Left lung (tissue), 4 donors: ENCODE measurements at regions not wholly inside any gene's neighbourhood (a gene's known extent, or its start where the extent isn't known, plus 50 kb on each side); places are given as distances from the start of the nearest gene placed in this dataset.
A peak's percentile ranks its signal among the peaks of the same experiment; 100 is the strongest.
"Not testable (repeated sequence)": the region's sequence is repeated elsewhere in the genome, so short reads cannot be mapped to it uniquely, and the experiment has no call there.

ENCODE experiments used
- ATAC-seq: fragments of 200-7000 bp; cut with Tn5 transposase; one replicate; pipeline ENCODE4 v1.9.1; 2020; ENCODE audit warnings: moderate library complexity
- DNase-seq, 4 donors: peaks; one replicate each; pipeline ENCODE4 v3.0.0-alpha.2; 2013 to 2020
- H3K27ac ChIP-seq, 2 donors: fragments of 200-600 bp; sonication (generic) in 1 of 2; one replicate each; pipeline versions ENCODE4 v1.5.0 to v1.8.0; 2020 to 2021
- H3K27me3 ChIP-seq, 2 donors: fragments of 200-600 bp; sonication (generic) in 1 of 2; one replicate each; pipeline versions ENCODE4 v1.5.0 to v1.8.0; 2020 to 2021
- H3K36me3 ChIP-seq, 2 donors: fragments of 200-600 bp; sonication (generic) in 1 of 2; one replicate each; pipeline versions ENCODE4 v1.5.0 to v1.8.0; 2020 to 2021
- H3K4me1 ChIP-seq, 2 donors: fragments of 200-600 bp; one replicate each; pipeline ENCODE4 v1.8.0; 2021
- H3K4me3 ChIP-seq, 2 donors: fragments of 200-600 bp; sonication (generic) in 1 of 2; one replicate each; pipeline versions ENCODE4 v1.5.0 to v1.8.0; 2020 to 2021; ENCODE audit warnings: mild to moderate bottlenecking in 1 of 2
- H3K9me3 ChIP-seq, 2 donors: fragments of 200-600 bp; sonication (generic) in 1 of 2; one replicate each; pipeline versions ENCODE4 v1.5.0 to v1.8.0; 2020 to 2021
- CTCF ChIP-seq, 2 donors: fragments of 200-600 bp; sonication (generic) in 1 of 2; IDR thresholded peaks; one replicate each; pipeline versions ENCODE4 v1.5.0 to v1.8.0; 2021; ENCODE audit warnings: antibody characterized with exemption in 2 of 2
- intact Hi-C, 2 donors: fragments of 100-400 bp; cut with DNase I; formaldehyde crosslinking; loops; one replicate each; pipeline versions ENCODE4 v1.11.2 to v1.14.2; 2022
- donor health status: DM: no; HTN: yes; CAD: no.
- donor health status: DM: no; HTN: no; CAD: no.

- Histone ChIP-seq H3K4me1 (no peaks in the 10 kb centered on the region), H3K27ac (no peak overlapping the region), H3K27me3 (peaks cover 0 to 9% of the 10 kb centered on the region in 2 donors), H3K36me3 (no peaks in the 10 kb centered on the region), H3K9me3 (no peaks in the 10 kb centered on the region), H3K4me3 (no peak overlapping the region)
- no peak for ATAC-seq
- TF ChIP-seq CTCF (IDR thresholded peaks at IDR 0.05), result no peak
- peak in 2 of 4 donors; percentile 27 to 39 for DNase-seq
- intact Hi-C loops, result no loop called here
These were observed 66.8 kb upstream of the KBTBD8 start for GRCh38 chr3:66931291-66931690.

GRCh38 chr3:66931699-66932098, 66.4 kb upstream of the KBTBD8 start:
- Histone ChIP-seq H3K36me3 (no peaks in the 10 kb centered on the region), H3K4me1 (no peaks in the 10 kb centered on the region)
- ATAC-seq, result no peak

GRCh38 chr3:66933233-66933632, 64.9 kb upstream of the KBTBD8 start:
- TF ChIP-seq CTCF (IDR thresholded peaks at IDR 0.05), result no peak
- no peak overlapping the region for H3K27ac ChIP-seq
- H3K9me3 ChIP-seq, result no peaks in the 10 kb centered on the region
- H3K36me3 ChIP-seq, result no peaks in the 10 kb centered on the region
- H3K4me3 ChIP-seq, result no peak overlapping the region
- H3K4me1 ChIP-seq, result no peaks in the 10 kb centered on the region
- H3K27me3 ChIP-seq, result peaks cover 0 to 9% of the 10 kb centered on the region in 2 donors
- ATAC-seq (no peak), DNase-seq (no peak)
- intact Hi-C loops, result no loop called here

More at GRCh38 chr3:66931699-66932098, 66.4 kb upstream of the KBTBD8 start:
- H3K4me3 ChIP-seq, result no peak overlapping the region
- TF ChIP-seq CTCF (IDR thresholded peaks at IDR 0.05), result no peak
- intact Hi-C loops, result no loop called here
- H3K27ac ChIP-seq, result no peak overlapping the region
- peaks cover 0 to 9% of the 10 kb centered on the region in 2 donors for H3K27me3 ChIP-seq
- H3K9me3 ChIP-seq, result no peaks in the 10 kb centered on the region
- no peak for DNase-seq

GRCh38 chr3:66934041-66934440, 64.1 kb upstream of the KBTBD8 start:
- Histone ChIP-seq H3K36me3 (no peaks in the 10 kb centered on the region), H3K27me3 (peaks cover 0 to 9% of the 10 kb centered on the region in 2 donors), H3K9me3 (no peaks in the 10 kb centered on the region), H3K27ac (no peak overlapping the region), H3K4me1 (no peaks in the 10 kb centered on the region), H3K4me3 (no peak overlapping the region)
- no peak for TF ChIP-seq CTCF (IDR thresholded peaks at IDR 0.05)
- intact Hi-C loops, result no loop called here
- no peak for ATAC-seq
- DNase-seq, result no peak

- intact Hi-C loops, result no loop called here
- Histone ChIP-seq H3K9me3 (no peaks in the 10 kb centered on the region), H3K36me3 (no peaks in the 10 kb centered on the region), H3K27me3 (peaks cover 0 to 9% of the 10 kb centered on the region in 2 donors), H3K4me3 (no peak overlapping the region), H3K4me1 (no peaks in the 10 kb centered on the region), H3K27ac (no peak overlapping the region)
- DNase-seq (no peak), ATAC-seq (no peak)
- TF ChIP-seq CTCF (IDR thresholded peaks at IDR 0.05), result no peak
These were observed 63.4 kb upstream of the KBTBD8 start for GRCh38 chr3:66934725-66935124.

GRCh38 chr3:66937041-66937440, 61.1 kb upstream of the KBTBD8 start:
- intact Hi-C loops, H3K27me3 ChIP-seq, H3K27ac ChIP-seq, H3K4me1 ChIP-seq, H3K9me3 ChIP-seq, DNase-seq, H3K36me3 ChIP-seq, ATAC-seq, H3K4me3 ChIP-seq: not testable (repeated sequence)
